ENCODE measurements at regions not wholly inside any gene's neighbourhood (a gene's known extent, or its start where the extent isn't known, plus 50 kb on each side); places are given as distances from the start of the nearest gene placed in this dataset.

GRCh38 chr4:36553453-36553852, 272.0 kb downstream of the DTHD1 start:
- TF ChIP-seq, protein P1, sequence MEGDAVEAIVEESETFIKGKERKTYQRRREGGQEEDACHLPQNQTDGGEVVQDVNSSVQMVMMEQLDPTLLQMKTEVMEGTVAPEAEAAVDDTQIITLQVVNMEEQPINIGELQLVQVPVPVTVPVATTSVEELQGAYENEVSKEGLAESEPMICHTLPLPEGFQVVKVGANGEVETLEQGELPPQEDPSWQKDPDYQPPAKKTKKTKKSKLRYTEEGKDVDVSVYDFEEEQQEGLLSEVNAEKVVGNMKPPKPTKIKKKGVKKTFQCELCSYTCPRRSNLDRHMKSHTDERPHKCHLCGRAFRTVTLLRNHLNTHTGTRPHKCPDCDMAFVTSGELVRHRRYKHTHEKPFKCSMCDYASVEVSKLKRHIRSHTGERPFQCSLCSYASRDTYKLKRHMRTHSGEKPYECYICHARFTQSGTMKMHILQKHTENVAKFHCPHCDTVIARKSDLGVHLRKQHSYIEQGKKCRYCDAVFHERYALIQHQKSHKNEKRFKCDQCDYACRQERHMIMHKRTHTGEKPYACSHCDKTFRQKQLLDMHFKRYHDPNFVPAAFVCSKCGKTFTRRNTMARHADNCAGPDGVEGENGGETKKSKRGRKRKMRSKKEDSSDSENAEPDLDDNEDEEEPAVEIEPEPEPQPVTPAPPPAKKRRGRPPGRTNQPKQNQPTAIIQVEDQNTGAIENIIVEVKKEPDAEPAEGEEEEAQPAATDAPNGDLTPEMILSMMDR (IDR thresholded peaks at IDR 0.05) = no peak
- TF ChIP-seq ZFX (IDR thresholded peaks at IDR 0.05; ENCODE audit: borderline replicate concordance) = no peak
